K562 (cell line): ENCODE measurements at regions not wholly inside any gene's neighbourhood (a gene's known extent, or its start where the extent isn't known, plus 50 kb on each side); places are given as distances from the start of the nearest gene placed in this dataset.

Experiments used
- ATAC-seq: fragments of 200-7000 bp; cut with Tn5 transposase; 3 replicates; pipeline ENCODE4 v1.9.1; 2020; ENCODE audit warnings: moderate library complexity
- BruUV-seq: library from RNA; stranded (reverse); fragments of 400-500 nt; replicated peaks from 2 replicates; lab custom pipeline; 2021; lab: Mats Ljungman, UMichigan
- CTCF ChIA-PET: fragments of 300-600 bp; formaldehyde crosslinking; extraction: SDS; loops from one replicate; lab custom pipeline; 2021; ENCODE audit warnings: low intra/inter-chr PET ratio; lab: Yijun Ruan, JAX
- POLR2A ChIA-PET: fragments of 300-600, 350-650 bp; sonication (Branson Sonifier 250); formaldehyde crosslinking; extraction: SDS; loops from one replicate; lab custom pipeline; 2021; ENCODE audit warnings: antibody characterized with exemption, inconsistent platforms; lab: Yijun Ruan, JAX
- DNase-seq, 4 experiments: peaks; one replicate each; pipeline versions ENCODE4 v3.0.0 to v3.0.0-alpha.2; 2011 to 2018; ENCODE audit warnings: low spot score in 3 of 4, mixed read lengths in 3 of 4; ENCODE audit errors: extremely low read depth in 1 of 4
- FAIRE-seq: peaks from 2 replicates; lab custom pipeline; 2011; peaks lifted over from hg19 to GRCh38; lab: Jason Lieb, UNC
- H2AFZ ChIP-seq: 2 replicates; pipeline ENCODE4 v1.6.0; 2011; ENCODE audit warnings: low read depth, low read length, control low read depth, inconsistent platforms
- H3K27ac ChIP-seq: fragments of 200-600 bp; 3 replicates; pipeline ENCODE4 v1.8.0; 2011; ENCODE audit warnings: low read depth, mild to moderate bottlenecking, control low read depth, inconsistent platforms, low read length, moderate library complexity, mixed read lengths; ENCODE audit errors: extremely low read depth
- H3K27me3 ChIP-seq, 2 experiments: fragments of 300-600 bp in 1 of 2; 2 replicates in 1 of 2; 3 replicates in 1 of 2; pipeline versions ENCODE4 v1.6.0 to v1.8.0; 2011; ENCODE audit warnings: inconsistent platforms in 2 of 2, low read length in 2 of 2, mild to moderate bottlenecking in 1 of 2, mixed read lengths in 1 of 2, moderate library complexity in 1 of 2; ENCODE audit not compliant: control insufficient read depth in 2 of 2, insufficient read depth in 2 of 2
- H3K36me3 ChIP-seq: fragments of 300-600 bp; 3 replicates; pipeline ENCODE4 v1.8.0; 2011; ENCODE audit warnings: mild to moderate bottlenecking, low read length, inconsistent platforms; ENCODE audit not compliant: control insufficient read depth, insufficient read depth
- H3K4me1 ChIP-seq, 2 experiments: fragments of 200-600 bp in 1 of 2; replicated peaks in 1 of 2; 2 replicates in 1 of 2; 3 replicates in 1 of 2; pipeline versions ENCODE4 v1.5.1 to v1.8.0; 2011; ENCODE audit warnings: inconsistent platforms in 2 of 2, low read length in 2 of 2, mild to moderate bottlenecking in 1 of 2, mixed read lengths in 1 of 2, moderate library complexity in 1 of 2; ENCODE audit not compliant: control insufficient read depth in 2 of 2, insufficient read depth in 2 of 2
- H3K4me2 ChIP-seq: 2 replicates; pipeline ENCODE4 v1.6.1; 2011; ENCODE audit warnings: low read length, control low read depth, inconsistent platforms, mixed read lengths; ENCODE audit not compliant: insufficient read depth
- H3K4me3 ChIP-seq: fragments of 200-600 bp; sonication (generic), shearing (Covaris generic); 2 replicates; pipeline ENCODE4 v1.5.1; 2016; ENCODE audit warnings: control low read depth, inconsistent platforms
- H3K79me2 ChIP-seq: fragments of 200-600 bp; 3 replicates; pipeline ENCODE4 v1.8.0; 2011; ENCODE audit warnings: low read length, inconsistent platforms; ENCODE audit not compliant: control insufficient read depth, insufficient read depth
- H3K9ac ChIP-seq, 2 experiments: 2 replicates each; pipeline versions ENCODE4 v1.6.0 to v1.6.1; 2011; ENCODE audit warnings: low read depth in 2 of 2, low read length in 2 of 2, control low read depth in 1 of 2, inconsistent platforms in 1 of 2, mild to moderate bottlenecking in 1 of 2, mixed read lengths in 1 of 2; ENCODE audit not compliant: insufficient read depth in 1 of 2
- H3K9me1 ChIP-seq: one replicate; pipeline ENCODE4 v1.6.0; 2011; ENCODE audit warnings: inconsistent platforms, mild to moderate bottlenecking, low read length, moderate library complexity; ENCODE audit not compliant: control insufficient read depth, insufficient read depth
- H3K9me3 ChIP-seq: replicated peaks from 2 replicates; pipeline ENCODE4 v1.5.1; 2011; ENCODE audit warnings: low read depth, low read length, inconsistent platforms; ENCODE audit not compliant: control insufficient read depth, insufficient read depth
- H4K20me1 ChIP-seq: replicated peaks from 2 replicates; pipeline ENCODE4 v1.6.1; 2011; ENCODE audit warnings: low read length, inconsistent platforms, mixed read lengths; ENCODE audit not compliant: control insufficient read depth, insufficient read depth
- CEBPG ChIP-seq, 3 experiments: fragments of 200-800 bp in 1 of 3; sonication (Bioruptor generic) in 1 of 3; sonication (generic) in 1 of 3; formaldehyde crosslinking in 1 of 3; IDR thresholded peaks in 2 of 3; conservative IDR thresholded peaks in 1 of 3; 2 replicates each; pipeline versions ENCODE4 v1.6.1 to v1.8.0; 2016 to 2022; ENCODE audit warnings: missing compliant biosample characterization in 2 of 3, missing genetic modification characterization in 2 of 3, mild to moderate bottlenecking in 1 of 3, missing genetic modification reagents in 1 of 3
- GABPA ChIP-seq: fragments of 200-800 bp; sonication (Bioruptor generic); conservative IDR thresholded peaks from 2 replicates; pipeline ENCODE4 v1.6.1; 2016; ENCODE audit warnings: low read depth, missing genetic modification characterization, missing compliant biosample characterization
- WGBS: fragments of 100-300 bp; shearing (Covaris generic); methylation state at CpG from one replicate; pipeline ENCODE4 v1.1.6; 2016; ENCODE audit warnings: low coverage, mixed read lengths; ENCODE audit not compliant: insufficient coverage; ENCODE audit errors: missing lambda C conversion rate; 5-methylcytosine and 5-hydroxymethylcytosine counted together
- in situ Hi-C: fragments of 300-500 bp; cut with MboI; formaldehyde crosslinking; loops from 4 replicates; pipeline ENCODE4 v1.15.0; 2018; ENCODE audit warnings: inconsistent platforms, mixed read lengths
- intact Hi-C: fragments of 100-400 bp; cut with micrococcal nuclease; formaldehyde crosslinking; loops from 2 replicates; pipeline ENCODE4 v1.14.2; 2022
- TF ChIP-seq, protein P1 (sequence below): sonication (generic); formaldehyde crosslinking; IDR thresholded peaks from 2 replicates; pipeline ENCODE4 v1.8.0; 2022; ENCODE audit warnings: mild to moderate bottlenecking, missing genetic modification reagents

DNA sequence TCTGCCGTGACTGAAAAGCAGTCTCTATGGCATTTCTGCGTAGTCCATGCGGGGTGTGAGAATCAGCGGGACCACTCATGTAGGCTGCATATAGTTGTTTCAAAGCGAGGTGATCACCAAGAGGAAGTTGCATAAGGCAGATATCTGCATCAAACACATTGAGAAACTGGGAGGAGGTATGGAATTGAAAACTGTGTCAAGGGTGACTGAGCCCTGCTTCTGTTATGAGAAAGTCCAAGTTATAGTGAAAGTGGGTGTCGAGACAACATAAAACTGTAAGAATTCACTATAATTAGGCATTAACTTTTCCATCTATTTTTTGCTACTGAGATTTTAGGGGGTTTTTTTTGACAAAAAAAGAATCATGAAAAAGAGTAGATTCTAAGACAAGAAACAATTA lies 109.3 kb downstream of the ZIC1 start:
- ATAC-seq (no peak), DNase-seq (peak in 1 of 4 experiments; percentile 7), FAIRE-seq (no peak)
- CTCF ChIA-PET: no interaction called here
- Histone ChIP-seq H3K36me3 (no peaks in the 10 kb centered on the region), H3K4me3 (no peak overlapping the region), H3K4me2 (no peak overlapping the region), H3K9ac (no peak overlapping the region), H2AFZ (no peak overlapping the region), H3K9me3 (no peaks in the 10 kb centered on the region), H3K27ac (no peak overlapping the region), H3K9me1 (no peaks in the 10 kb centered on the region), H3K4me1 (no peaks in the 10 kb centered on the region), H4K20me1 (no peaks in the 10 kb centered on the region), H3K79me2 (no peaks in the 10 kb centered on the region), H3K27me3 (no peaks in the 10 kb centered on the region)
- POLR2A ChIA-PET: no interaction called here
- intact Hi-C loops: no loop called here
- TF ChIP-seq, protein P1, sequence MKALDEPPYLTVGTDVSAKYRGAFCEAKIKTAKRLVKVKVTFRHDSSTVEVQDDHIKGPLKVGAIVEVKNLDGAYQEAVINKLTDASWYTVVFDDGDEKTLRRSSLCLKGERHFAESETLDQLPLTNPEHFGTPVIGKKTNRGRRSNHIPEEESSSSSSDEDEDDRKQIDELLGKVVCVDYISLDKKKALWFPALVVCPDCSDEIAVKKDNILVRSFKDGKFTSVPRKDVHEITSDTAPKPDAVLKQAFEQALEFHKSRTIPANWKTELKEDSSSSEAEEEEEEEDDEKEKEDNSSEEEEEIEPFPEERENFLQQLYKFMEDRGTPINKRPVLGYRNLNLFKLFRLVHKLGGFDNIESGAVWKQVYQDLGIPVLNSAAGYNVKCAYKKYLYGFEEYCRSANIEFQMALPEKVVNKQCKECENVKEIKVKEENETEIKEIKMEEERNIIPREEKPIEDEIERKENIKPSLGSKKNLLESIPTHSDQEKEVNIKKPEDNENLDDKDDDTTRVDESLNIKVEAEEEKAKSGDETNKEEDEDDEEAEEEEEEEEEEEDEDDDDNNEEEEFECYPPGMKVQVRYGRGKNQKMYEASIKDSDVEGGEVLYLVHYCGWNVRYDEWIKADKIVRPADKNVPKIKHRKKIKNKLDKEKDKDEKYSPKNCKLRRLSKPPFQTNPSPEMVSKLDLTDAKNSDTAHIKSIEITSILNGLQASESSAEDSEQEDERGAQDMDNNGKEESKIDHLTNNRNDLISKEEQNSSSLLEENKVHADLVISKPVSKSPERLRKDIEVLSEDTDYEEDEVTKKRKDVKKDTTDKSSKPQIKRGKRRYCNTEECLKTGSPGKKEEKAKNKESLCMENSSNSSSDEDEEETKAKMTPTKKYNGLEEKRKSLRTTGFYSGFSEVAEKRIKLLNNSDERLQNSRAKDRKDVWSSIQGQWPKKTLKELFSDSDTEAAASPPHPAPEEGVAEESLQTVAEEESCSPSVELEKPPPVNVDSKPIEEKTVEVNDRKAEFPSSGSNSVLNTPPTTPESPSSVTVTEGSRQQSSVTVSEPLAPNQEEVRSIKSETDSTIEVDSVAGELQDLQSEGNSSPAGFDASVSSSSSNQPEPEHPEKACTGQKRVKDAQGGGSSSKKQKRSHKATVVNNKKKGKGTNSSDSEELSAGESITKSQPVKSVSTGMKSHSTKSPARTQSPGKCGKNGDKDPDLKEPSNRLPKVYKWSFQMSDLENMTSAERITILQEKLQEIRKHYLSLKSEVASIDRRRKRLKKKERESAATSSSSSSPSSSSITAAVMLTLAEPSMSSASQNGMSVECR (CRISPR knock-in tag): no peak
- peak; percentile 22; the same call in 1 of the 2 replicates for TF ChIP-seq GABPA (tag)
- TF ChIP-seq CEBPG (CRISPR knock-in tag; IDR thresholded peaks at IDR 0.05): peak; percentile 38; the same call in 1 of the 2 replicates
- no peak for TF ChIP-seq CEBPG (tag; conservative IDR thresholded peaks at IDR 0.05 in 1 of 2, IDR thresholded peaks at IDR 0.05 in 1 of 2)
- no TSS peak for BruUV-seq
- in situ Hi-C loops: no loop called here
- WGBS: 0% methylated on average over 6 of the region's 6 CpGs
